ENCODE measurements at regions not wholly inside any gene's neighbourhood (a gene's known extent, or its start where the extent isn't known, plus 50 kb on each side); places are given as distances from the start of the nearest gene placed in this dataset.
A peak's percentile ranks its signal among the peaks of the same experiment; 100 is the strongest.
"Not testable (repeated sequence)": the region's sequence is repeated elsewhere in the genome, so short reads cannot be mapped to it uniquely, and the experiment has no call there.

DNA sequence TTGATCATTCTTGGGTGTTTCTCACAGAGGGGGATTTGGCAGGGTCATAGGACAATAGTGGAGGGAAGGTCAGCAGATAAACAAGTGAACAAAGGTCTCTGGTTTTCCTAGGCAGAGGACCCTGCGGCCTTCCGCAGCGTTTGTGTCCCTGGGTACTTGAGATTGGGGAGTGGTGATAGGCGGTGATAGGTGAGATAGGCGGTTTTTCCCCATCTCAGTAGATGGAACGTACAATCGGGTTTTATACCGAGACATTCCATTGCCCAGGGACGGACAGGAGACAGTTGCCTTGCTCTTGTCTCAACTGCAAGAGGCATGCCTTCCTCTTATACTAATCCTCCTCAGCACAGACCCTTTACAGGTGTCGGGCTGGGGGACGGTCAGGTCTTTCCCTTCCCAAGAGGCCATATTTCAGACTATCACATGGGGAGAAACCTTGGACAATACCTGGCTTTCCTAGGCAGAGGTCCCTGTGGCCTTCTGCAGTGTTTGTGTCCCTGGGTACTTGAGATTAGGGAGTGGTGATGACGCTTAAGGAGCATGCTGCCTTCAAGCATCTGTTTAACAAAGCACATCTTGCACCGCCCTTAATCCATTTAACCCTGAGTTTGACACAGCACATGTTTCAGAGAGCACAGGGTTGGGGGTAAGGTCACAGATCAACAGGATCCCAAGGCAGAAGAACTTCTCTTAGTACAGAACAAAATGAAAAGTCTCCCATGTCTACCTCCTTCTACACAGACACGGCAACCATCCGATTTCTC lies 86.2 kb downstream of the OR2B2 start:
- not testable (repeated sequence) for DNase-seq

DNA sequence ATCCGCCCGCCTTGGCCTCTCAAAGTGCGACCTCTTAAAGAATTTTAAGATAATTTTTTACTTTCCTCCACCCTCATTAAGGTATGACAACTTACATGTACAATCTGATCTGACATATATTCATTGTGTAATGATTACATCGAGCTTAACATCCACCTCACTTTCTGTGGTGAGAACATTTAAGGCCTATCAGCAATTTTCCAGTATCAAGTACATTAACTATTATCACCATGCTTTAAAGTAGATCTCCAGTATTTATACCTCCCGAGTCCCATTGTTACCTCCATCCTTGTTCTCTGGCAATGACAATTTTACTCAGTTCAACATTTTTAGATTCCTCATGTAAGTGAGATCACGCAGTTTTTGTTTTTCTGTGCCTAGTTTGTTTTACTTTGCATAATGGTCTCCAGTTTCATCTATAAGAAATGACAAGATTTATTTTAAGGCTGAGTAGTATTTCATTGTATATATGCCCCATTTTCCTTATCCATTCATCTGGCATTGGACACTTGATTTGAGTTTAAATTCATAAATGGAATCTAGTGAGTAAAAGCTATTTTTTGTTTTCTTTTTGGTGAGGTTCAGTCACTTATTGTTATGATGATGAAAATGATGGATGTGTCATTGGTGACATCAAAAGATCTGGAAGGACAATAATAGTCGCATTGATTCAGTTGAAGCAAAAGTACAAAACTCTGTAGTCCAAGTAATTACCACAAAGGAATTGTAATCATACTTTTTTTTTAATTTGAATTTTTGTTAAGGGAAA lies 87.0 kb downstream of the OR2B2 start:
- DNase-seq, result no peak

DNA sequence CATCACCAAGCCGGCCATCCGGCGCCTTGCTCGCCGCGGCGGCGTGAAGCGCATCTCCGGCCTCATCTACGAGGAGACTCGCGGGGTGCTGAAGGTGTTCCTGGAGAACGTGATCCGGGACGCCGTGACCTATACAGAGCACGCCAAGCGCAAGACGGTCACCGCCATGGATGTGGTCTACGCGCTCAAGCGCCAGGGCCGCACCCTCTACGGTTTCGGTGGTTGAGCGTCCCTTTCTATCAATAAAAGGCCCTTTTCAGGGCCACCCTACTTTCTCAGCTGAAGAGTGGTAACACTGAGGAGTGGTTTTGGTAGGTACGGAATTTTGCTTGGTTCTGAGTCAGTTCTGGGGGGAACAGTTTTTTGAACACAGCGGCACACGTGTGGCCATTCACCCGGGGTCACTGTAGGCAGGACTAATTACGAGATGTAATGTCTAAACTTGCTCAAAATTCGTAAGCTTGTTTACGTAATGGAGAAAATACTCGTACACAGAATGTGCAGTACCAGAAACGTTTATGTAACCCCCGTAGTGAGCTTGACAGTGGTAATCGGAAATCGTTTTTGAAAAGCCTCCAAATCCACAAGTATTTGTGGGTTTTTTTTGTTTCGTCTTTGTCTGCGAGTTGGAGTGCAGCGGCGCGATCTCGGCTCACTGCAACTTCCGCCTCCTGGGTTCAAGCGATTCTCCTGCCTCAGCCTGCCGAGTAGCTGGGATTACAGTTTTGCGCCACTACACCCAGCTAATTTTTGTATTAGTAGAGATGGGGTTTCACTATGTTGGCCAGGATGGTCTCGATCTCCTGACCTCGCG lies 87.8 kb downstream of the OR2B2 start:
- peak; percentile 40 for DNase-seq

DNA sequence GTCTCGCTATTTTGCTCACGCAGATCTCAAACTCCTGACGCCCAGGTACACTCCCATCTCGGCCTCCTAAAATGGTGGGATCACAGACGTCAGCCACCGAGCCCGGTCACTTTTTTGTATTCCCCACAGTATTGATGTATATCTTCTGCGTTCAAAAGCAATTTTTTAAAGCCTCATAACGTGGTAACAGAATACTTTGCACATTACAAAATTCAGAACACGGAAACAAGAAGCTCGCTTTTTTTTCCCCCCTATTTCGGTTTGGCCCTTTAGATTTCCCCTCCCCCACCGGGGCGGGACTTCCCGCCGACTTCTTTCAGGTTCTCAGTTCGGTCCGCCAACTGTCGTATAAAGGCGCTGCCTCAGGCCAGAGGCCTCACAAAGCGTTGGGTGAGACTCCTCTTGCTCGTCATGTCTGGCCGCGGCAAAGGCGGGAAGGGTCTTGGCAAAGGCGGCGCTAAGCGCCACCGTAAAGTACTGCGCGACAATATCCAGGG lies 88.4 kb downstream of the OR2B2 start:
- peak; percentile 47 for DNase-seq

DNA sequence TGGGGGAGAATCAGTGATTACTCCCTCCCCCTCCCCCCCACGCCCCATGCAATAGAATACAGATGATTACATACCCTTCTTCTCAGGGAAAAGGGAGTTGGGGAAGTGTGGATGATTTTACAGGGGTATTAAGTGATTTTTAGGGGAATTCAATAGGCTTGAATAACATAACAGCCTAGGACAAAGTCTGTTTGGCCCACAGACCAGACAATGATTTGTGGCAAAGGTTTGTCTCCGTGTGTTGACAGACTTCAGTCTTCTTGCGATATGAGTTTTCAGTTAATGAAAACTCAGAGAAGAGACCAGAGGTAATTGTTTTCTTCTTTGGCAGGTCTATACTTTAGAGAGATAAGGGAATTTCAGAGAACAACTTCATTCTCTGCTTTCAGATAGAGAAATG lies 95.3 kb downstream of the OR2B2 start:
- DNase-seq, result no peak

DNA sequence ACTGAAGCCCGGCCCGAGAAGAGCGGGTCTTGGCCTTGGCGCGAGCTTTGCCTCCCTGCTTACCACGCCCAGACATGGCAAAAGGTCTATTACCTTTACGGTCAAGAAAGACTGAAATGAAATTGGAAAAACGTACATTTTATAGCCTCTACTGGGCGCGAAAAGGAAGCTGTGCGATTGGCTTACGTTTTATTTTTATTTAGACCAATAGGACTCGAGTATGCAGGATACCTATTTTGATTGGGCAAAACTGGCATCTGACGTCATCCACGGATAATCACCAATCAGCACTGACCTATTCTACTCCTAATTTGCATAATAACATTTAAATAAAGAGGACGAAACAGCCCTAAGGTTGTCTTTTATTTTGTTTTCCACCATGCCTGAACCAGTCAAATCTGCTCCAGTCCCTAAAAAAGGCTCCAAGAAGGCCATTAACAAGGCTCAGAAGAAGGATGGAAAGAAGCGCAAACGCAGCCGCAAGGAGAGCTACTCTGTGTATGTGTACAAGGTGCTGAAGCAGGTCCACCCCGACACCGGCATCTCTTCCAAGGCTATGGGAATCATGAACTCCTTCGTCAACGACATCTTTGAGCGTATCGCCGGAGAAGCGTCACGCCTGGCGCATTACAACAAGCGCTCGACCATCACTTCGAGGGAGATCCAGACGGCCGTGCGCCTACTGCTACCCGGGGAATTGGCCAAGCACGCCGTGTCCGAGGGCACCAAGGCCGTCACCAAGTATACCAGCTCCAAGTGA lies 97.4 kb downstream of the OR2B2 start:
- DNase-seq, result peak; percentile 86

DNA sequence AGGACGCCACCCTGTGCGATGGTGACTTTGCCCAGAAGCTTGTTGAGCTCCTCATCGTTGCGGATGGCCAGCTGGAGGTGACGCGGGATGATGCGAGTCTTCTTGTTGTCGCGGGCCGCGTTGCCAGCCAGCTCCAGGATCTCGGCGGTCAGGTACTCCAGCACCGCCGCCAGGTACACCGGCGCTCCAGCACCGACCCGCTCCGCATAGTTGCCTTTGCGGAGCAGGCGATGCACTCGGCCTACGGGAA lies 97.9 kb downstream of the OR2B2 start:
- not testable (repeated sequence) for DNase-seq

DNA sequence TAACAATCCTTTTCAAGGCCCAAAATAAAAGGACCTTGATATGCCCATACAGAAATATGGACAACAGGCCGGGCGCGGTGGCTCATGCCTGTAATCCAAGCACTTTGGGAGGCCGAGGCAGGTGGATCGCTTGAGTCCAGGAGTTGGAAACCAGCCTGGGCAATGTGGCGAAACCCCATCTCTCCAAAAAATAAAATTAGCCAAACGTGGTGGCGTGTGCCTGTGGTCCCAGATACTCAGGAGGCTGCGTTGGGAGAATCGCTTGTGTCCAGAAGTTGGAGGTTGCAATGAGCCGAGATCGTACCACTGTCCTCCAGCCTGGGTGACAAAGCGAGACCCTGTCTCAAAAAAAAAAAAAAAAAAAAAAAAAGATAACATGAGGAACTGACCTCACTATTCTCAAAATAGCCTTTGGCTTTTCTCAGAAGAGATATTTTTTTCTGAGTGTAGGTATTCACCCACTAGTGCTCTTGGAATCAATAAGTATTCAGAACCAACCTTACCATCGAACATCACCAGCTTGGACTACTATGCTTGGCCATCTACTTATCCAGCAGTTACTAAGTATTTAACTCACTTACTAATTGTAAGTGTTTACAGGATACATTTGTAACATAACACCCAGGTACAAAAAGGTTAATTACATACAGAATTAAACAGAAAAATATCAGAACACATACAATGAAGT lies 99.2 kb downstream of the OR2B2 start:
- DNase-seq, result no peak

DNA sequence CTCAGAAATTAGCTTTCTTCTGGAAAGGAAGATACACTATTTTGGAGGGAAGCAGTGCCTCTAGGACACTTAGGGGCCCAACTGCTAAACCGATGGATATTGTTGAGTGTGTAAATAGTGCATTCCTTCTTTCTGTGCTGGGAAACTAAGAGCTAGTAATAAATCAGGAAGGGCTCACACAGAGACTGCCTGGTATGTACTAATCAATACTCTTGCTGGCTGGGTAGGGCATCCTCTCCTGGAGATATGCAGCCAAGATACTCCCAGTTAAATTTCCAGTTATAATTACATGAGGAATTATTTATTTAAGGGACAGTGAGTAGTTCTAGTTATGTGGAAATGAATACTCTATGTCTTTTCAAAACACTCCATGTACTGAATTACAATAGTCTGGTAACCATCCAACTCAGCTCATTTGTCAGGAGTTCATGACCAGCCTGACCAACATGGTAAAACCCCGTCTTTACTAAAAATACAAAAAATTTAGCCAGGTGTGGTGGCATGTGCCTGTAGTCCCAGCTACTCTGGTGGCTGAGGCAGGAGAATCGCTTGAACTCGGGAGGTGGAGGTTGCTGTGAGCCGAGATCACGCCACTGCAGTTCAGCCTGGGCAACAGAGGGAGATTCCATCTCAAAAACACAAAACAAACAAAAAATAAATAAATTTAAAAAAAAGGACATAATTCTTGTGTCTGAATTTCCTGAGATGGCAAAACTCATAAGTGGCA lies 100.0 kb downstream of the OR2B2 start:
- no peak for DNase-seq

DNA sequence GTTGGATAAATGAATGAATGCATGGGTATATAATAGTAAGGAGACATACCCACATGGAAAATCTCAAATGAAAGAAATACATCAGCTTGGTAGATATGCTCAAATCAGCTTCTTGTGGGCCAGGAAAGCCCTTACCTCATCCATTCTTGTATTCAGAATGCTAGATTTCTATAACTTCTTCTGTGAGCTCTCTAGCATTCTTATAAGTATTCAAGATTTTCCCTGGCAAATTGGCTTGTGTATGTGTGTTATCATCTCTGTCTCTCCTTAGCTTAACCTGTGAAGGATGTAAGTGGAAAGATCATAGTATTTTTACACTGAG lies 100.8 kb downstream of the OR2B2 start:
- no peak for DNase-seq

DNA sequence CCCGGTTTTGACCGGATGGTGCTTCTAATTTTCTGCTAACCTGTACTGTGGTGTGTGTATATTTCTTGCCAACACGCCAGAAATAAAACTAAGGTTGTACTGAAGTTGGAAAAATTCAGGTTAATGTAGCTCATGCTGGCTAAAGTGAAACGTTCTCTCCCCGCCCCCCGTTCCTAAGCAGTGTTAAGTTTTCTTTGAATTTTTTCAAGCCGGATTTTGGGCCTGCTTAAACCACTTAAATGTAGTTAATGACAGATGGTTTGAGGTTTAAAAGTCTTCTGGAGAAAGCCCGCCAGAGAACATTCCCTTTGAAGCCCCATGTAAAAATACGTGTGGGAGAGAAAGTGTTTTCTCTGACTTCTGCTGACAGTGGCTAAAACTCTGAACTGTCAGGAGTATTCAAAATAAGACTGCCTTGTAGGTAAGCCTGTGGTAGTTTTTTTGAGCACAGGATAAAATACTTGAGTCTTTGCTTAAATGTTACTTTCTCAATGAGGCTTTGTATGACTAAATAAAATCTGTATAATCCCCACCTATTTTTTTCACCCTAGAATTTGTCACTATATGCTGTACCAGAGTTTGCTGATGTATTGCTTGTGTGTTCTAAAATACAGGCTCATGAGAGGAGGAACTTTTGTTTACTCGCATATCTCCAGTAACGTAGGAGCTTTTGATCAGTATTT lies 101.3 kb downstream of the OR2B2 start:
- peak; percentile 23 for DNase-seq

DNA sequence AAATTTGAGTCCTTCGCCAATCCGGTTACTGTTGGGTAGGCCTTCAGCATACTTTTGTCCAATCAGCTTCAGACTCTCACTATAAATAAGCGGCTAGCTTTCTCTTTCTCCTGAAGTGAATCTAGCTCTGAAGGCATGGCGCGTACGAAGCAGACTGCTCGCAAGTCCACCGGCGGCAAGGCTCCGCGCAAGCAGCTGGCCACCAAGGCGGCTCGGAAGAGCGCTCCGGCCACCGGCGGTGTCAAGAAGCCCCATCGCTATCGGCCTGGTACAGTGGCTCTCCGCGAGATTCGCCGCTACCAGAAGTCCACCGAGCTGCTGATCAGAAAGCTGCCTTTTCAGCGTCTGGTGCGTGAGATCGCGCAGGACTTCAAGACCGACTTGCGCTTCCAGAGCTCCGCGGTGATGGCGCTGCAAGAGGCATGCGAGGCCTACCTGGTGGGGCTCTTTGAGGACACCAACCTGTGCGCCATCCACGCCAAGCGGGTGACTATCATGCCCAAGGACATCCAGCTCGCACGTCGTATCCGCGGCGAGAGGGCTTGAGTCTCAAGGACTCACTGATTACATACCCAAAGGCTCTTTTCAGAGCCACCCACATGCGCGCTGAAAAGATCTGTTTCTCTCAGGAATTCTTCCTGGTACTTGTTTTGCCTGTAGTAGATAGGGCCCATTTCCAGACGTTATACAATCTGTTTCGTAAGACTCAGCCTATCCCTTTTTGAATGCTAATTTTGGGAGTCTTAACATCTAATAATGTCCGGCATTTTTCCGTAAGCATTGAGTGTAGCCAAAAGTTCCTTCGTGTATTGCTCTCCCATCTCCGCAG lies 102.0 kb downstream of the OR2B2 start:
- DNase-seq, result peak; percentile 79

DNA sequence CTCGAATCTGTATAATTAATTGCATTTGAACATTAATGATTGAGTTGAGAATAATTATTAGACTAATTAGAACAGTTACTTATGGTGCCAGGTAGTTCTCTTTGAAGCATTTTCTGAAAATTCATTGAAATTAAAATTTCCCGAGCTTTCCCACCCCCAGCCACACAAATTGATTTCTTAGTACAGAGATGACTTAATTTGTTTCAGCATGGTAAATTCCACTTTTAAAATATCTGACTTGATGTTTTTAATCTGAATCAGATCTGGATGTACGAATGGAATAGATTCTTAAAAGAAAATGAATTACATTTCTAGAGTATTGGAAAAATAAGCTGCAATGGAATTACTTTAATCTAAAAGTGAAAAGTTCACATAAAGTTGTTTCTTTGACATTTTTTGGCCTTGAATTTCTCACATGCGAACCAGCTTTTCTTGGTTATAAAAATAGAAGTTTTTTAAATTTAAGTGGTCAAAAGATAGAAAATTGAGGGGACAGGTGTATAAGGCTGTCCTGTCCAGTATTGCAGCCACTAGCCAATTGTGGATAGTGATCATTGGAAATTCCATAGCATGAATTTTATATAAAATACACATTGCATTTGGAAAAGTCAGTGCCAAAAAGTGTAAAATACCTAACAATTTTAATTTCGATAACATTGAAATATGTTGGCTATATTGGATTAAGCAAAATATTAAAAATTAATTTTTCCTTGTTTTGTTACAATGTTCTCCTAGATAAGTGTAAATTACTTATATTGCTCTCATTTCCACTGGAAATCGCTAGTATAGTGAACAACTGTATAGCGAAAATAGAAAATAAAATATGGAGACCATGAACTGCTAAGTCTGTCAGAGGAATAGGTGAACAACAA lies 102.9 kb downstream of the OR2B2 start:
- no peak for DNase-seq

DNA sequence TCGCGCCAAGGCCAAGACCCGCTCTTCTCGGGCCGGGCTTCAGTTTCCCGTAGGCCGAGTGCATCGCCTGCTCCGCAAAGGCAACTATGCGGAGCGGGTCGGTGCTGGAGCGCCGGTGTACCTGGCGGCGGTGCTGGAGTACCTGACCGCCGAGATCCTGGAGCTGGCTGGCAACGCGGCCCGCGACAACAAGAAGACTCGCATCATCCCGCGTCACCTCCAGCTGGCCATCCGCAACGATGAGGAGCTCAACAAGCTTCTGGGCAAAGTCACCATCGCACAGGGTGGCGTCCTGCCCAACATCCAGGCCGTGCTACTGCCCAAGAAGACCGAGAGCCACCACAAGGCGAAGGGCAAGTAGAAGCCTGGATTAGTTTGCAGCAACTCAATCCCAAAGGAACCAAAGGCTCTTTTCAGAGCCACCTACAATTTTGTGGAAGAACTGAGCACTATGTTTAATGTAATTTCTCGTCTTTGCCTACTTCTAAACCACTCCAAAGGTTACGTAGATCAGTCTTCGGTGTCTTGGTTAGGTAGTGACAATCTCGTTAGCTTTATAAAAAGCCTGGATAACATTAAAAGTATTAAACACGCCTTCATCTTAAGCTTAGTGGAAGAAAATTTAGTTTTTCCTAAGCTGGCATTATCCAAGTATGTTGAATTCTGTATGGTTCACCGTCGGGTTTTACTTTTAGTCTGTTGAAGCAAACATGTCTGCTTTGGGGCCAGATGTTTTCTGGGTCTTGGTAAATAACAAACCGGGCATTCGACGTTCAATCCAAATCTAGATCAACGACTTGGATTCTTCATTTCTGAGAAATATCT lies 103.7 kb downstream of the OR2B2 start:
- peak; percentile 14 for DNase-seq

DNA sequence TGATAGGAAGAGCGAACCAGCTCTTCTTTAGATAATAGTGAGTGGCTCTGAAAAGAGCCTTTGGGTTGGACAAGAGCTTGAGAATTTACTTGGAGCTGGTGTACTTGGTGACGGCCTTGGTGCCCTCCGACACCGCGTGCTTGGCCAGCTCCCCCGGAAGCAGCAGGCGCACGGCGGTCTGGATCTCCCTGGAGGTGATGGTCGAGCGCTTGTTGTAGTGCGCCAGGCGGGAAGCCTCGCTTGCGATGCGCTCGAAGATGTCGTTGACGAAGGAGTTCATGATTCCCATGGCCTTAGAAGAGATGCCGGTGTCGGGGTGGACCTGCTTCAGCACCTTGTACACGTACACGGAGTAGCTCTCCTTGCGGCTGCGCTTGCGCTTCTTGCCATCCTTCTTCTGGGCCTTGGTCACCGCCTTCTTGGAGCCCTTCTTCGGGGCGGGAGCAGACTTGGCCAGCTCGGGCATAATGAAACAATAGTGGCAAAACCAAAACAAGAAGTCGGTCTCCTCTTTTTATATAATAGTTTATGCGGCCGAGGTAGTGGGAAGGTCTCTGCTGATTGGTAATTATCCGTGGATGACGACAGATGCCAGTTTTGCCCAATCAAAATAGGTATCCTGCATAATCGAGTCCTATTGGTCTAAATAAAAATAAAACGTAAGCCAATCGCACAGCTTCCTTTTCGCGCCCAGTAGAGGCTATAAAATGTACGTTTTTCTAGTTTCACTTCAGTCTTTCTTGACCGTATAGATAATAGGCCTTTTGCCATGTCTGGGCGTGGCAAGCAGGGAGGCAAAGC lies 104.6 kb downstream of the OR2B2 start:
- DNase-seq, result peak; percentile 76

DNA sequence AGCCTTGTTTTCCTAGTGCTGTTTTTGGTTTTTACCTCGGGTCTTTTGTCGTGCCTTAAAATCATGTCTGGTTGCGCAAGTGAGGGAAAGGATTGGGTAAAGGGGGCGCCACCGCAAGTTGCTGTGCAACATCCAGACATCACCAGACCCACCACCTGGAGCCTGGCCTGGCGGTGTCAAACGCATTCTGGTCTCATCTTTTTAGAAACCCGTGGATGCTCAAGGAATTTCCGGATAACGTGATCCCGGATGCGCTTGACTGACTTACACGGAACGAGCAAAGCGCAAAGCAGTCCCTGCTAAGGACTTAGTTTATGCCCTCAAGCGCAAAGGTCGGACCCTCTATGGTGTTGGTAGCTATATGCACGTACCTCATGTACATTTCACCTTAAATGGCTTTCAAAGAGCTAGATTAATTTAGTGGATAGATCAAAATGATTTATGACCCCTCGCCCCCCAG lies 105.2 kb downstream of the OR2B2 start:
- peak; percentile 20 for DNase-seq

DNA sequence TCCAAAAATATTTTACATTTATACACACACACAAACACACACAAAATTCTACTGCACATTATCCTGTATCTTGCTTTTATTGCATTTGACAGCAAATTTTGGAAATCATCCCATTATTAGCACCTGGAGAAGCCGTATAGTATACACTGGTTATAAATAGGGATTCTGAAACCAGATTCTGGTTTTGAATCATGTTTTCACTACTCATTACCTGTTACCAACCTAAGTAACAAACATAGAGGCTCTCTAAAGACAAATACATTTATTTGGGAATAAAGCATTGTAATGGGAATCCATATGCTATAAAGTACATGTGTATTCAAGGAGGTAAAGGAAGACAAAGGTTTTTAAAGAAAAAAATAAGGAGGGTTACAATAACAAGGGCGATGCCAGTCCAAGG lies 106.8 kb downstream of the OR2B2 start:
- DNase-seq, result no peak
